WI38 (cell line): ENCODE measurements at regions not wholly inside any gene's neighbourhood (a gene's known extent, or its start where the extent isn't known, plus 50 kb on each side); places are given as distances from the start of the nearest gene placed in this dataset.

Experiments
- H3K4me3 ChIP-seq: 2 replicates; pipeline ENCODE4 v1.5.1; 2011; ENCODE audit warnings: low read depth, mild to moderate bottlenecking, control low read depth, low read length
- CTCF ChIP-seq: IDR thresholded peaks from 2 replicates; pipeline ENCODE4 v1.5.1; 2012; ENCODE audit warnings: low read depth, mild to moderate bottlenecking, control low read depth, low read length

DNA sequence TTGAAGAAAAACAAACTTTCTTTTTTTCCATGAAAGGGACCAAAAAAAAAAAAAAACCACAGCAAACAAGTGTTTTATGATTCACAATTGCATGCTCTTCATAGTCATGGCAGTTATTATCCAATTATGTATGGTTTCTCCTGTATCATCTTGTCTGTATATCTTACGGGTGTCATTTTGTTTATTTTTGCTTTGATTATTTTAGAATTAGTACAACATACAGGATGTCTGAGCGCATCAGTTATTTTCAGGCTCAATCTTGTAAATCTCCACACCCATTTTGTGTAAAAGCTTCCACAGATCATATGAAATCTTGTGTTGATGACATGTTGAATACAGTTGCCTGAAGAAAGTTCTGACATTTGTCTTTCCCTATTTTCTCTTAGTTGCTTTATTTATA, 280.3 kb downstream of the KLF5 start:
- TF ChIP-seq CTCF, result no peak
- no peak overlapping the region for H3K4me3 ChIP-seq

DNA sequence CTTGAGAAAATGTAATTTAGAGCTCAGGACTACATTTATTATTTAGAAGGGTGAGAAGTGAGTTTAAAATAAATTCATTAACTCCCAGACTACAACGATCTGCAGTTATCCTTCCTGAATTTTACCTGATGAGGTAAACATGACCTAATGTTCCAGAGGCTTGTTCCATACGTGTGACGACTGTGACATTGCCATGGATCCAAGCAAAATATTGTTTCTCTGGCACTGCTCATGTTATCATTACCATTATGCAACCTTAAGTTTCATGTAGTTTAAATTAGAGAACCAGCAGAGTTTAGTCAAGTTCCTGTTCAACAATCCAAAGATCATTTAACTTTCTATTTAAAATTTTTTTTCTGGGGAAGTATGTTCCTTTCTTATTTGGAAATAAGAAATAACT, 279.6 kb downstream of the KLF5 start:
- no peak overlapping the region for H3K4me3 ChIP-seq
- no peak for TF ChIP-seq CTCF

GRCh38 chr13:73337532-73337931, 278.7 kb downstream of the KLF5 start:
- no peak overlapping the region for H3K4me3 ChIP-seq
- TF ChIP-seq CTCF, result no peak

DNA sequence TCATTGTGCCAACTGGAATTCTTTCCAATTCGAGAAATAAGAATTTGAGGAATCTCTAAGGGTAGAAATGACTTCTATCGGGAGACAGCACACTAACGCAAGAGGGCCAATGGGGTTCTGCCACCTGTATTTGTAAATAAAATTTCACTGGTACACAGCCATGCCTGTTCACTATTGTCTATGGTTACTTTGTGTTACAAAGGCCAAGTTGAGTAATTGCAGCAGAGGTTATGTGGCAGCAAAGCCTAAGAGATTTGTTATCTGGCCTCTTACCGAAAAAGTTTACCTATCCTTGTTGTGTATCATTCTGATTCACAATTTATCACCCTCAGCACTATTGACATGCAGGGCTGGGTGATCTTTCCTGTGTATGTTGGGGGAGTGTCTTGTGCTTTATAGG, 278.0 kb downstream of the KLF5 start:
- no peak for TF ChIP-seq CTCF
- H3K4me3 ChIP-seq, result no peak overlapping the region

DNA sequence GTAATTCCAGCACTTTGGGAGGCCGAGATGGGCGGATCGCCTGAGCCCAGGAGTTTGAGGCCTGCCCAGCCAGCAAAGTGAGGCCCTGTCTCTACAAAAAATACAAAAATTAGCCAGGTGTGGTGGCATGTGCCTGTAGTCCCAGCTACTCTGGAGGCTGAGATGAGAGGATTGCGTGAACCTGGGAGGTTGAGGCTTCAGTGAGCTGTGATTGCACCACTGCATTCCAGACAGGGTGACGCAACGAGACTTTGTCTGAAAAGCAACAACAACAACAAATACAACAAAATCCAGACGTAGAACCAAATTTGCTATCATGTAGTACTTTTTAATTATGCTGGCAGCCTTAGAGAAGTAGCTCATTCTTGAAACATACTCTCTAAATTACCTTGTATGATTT, 277.1 kb downstream of the KLF5 start:
- H3K4me3 ChIP-seq, result no peak overlapping the region
- TF ChIP-seq CTCF, result no peak

DNA sequence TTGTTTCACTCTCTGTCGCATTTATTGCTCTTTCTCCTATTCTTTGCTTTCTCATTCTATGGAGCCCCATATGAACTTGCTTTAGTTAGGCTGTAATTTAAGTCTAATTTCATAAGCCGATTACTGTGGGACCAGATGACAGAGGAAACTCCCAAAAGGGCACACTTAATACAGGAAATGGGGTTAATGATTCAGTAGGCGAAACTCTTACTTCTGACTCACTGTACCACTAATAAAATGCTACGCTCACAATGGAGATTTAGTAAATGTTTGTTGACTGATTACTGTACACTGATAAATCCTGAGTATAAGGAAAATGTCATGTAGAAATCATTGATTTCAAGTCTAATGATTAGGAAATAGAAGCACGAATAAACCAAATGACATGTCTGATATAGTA, 276.4 kb downstream of the KLF5 start:
- no peak for TF ChIP-seq CTCF
- H3K4me3 ChIP-seq, result no peak overlapping the region

- TF ChIP-seq CTCF, result no peak
- no peak overlapping the region for H3K4me3 ChIP-seq
Measured at GRCh38 chr13:73334445-73334844, 275.6 kb downstream of the KLF5 start.
